ENCODE measurements at regions not wholly inside any gene's neighbourhood (a gene's known extent, or its start where the extent isn't known, plus 50 kb on each side); places are given as distances from the start of the nearest gene placed in this dataset.
A peak's percentile ranks its signal among the peaks of the same experiment; 100 is the strongest.

DNA sequence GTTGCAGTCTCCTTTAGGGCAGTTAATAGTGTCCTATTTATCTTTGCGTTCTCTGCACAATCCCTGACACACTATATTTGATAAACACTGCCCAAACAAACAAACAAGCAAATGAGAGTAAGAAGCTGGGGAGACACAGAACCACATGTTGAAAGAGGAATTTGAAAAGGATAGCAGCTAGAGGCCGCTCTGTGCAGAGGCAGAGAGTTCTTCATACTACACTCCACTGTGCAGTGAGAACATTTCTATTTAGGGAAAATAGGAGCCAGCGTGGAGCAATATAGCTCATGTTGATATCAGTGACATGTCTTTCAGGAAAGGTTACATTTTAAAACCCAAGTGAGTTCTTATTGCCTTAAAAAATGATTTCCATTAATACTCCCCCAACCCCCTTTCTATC lies 140.3 kb upstream of the SEL1L start:
- no peak for FAIRE-seq

DNA sequence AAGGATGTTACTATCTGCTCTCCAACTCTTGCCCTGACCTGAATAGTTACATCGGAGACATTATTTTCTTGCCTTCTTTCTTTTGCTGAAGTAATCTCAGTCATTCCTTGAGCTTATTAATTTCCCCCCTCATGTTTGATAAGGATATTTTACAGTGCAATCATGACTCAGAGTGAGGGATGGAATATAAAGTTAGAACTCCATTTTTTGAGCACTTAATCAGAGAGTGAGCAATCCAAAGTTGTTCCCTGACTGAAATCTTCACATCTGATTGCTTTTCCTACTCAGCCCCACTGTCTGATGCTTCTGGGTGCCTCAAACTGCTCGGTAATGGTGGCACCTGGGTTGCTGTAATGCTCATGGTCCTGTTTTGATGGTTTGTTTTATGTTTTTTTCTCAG lies 142.7 kb upstream of the SEL1L start:
- no peak for FAIRE-seq

DNA sequence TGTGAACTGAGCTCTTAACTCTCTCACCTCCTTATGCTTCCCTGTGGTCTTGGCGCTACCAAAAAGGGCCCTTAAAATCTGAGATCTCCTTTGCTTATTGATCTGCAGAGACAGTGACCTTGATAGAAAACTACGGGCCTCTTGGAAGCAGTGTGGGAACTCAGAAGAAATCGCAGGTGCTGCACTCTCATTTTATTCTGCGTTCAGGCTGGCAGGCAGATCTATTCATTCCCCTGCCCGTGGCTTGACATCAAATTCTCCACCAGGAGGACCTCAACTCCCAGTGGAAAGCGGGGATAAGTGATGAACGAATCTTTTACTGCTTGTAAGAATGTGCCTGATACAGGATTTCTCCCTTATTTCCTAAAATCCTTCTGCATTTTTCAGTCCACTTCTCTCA lies 143.2 kb upstream of the SEL1L start:
- FAIRE-seq: no peak

GRCh38 chr14:81677736-81678135 lies 144.1 kb upstream of the SEL1L start:
- FAIRE-seq: no peak

- FAIRE-seq: no peak
Measured at GRCh38 chr14:81679226-81679625, 145.6 kb upstream of the SEL1L start.

GRCh38 chr14:81681541-81681940 lies 147.9 kb upstream of the SEL1L start:
- FAIRE-seq: no peak

- FAIRE-seq: no peak
Measured at GRCh38 chr14:81682134-81682533, 148.5 kb upstream of the SEL1L start.

DNA sequence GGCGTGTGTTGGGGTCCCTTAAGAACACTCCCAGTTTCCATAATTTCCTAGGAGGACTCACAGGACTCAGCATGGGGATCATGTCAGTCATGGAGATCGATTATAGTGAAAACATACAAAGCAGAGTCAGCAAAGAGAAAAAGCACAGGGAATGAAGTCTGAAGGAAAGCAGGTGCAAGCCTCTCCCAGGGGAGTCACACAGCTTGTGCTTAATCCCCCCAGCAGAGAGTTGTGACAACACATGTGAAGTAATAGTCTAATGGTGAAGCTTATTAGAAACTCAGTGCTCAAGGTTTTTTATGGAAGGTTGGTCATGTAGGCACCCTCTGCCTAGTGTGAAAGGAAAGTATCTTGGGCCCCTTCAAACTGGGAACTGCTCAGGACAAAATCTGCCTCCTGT lies 149.0 kb upstream of the SEL1L start:
- no peak for FAIRE-seq

DNA sequence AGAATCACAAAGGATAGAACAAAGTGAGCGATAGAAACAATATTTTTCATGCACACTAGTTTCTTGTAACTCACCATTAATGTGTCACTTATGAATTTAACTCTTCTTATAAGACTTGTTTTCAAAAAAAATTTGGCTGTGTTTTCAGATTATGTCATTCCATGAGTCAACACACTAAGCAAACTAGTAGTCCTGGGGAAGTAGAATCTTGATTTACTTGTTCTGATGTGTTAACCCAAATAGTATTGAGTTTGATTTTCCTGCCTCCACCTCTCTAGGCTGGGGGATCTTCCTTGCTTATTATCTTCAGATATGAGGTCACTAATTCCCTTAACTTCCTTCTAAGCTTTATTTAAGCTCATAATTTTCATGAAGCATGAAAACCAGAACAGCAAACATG lies 151.0 kb upstream of the SEL1L start:
- no peak for FAIRE-seq

- FAIRE-seq: no peak
Measured at GRCh38 chr14:81686512-81686911, 152.9 kb upstream of the SEL1L start.

GRCh38 chr14:81691931-81692330 lies 158.3 kb upstream of the SEL1L start:
- FAIRE-seq: no peak

- no peak for FAIRE-seq
Measured at GRCh38 chr14:81694419-81694818, 160.8 kb upstream of the SEL1L start.

- no peak for FAIRE-seq
Measured at GRCh38 chr14:81709681-81710080, 176.0 kb upstream of the SEL1L start.

DNA sequence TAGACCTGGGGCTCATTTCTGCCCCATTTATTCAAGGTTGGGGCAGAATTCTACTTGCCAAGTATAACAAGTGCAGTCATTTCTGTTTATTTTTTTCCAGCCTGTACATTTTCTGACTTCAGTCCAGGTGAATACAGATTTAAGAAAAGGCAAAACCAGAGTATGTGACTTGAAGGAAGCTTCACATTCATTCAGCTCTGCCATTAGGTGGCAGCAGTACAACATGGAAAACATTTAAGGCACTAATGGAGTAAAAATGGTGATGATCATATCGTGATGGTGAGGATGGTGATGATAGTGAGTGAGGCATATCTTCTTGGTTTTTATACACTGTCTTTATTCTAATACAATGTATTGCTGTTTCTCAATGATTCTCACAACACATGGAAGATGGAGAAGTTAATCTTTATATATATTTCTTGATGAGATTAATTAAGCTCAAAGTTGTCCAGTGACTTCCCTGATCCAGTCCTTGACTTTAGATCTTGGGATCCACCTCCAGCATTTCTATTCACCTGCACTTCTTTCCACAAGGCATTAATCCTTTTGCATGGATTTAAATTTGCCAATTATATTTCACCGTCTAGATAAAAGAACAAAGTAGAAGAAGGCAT lies 176.7 kb upstream of the SEL1L start:
- peak; percentile 82 for FAIRE-seq

GRCh38 chr14:81715731-81716130 lies 182.1 kb upstream of the SEL1L start:
- FAIRE-seq: no peak

- no peak for FAIRE-seq
Measured at GRCh38 chr14:81716953-81717352, 183.3 kb upstream of the SEL1L start.

DNA sequence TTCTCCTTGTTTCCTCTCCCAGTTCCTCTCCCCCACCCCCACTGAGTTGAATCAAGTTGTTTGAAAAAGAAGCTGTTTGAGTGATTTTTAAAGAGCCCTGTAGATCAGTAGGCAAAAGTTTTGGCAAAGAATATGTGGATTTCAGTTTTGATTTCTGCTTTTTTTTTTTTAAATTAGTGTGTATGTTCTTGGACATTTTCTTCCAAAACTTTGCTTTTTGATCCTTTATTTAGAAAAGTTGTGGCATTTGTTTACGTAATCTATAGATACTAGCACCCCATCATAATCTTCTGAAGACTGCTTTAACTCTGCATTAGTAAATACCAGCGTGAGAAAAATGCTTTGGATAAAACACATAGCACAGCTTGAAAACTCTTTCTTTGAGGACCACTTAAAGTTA lies 190.3 kb upstream of the SEL1L start:
- no peak for FAIRE-seq

DNA sequence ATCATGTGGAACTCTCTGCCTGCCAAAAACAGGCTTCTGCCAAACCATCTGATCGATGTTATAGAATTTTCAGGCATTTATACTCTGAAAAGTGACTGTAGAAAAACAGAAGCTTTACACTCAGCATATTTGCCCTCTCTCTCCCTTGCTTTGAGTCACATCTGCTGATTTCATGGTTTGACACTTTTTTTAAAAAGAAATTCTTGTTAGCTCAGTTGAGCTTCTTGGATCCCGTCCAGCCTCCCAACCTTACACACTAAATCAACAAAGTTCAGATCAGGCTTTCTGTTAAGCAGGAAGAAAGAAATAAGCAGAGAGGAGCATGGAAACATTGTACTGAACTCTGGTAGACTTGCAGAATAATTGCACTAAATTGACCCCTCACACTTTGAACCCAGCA lies 193.6 kb upstream of the SEL1L start:
- FAIRE-seq: peak; percentile 50

DNA sequence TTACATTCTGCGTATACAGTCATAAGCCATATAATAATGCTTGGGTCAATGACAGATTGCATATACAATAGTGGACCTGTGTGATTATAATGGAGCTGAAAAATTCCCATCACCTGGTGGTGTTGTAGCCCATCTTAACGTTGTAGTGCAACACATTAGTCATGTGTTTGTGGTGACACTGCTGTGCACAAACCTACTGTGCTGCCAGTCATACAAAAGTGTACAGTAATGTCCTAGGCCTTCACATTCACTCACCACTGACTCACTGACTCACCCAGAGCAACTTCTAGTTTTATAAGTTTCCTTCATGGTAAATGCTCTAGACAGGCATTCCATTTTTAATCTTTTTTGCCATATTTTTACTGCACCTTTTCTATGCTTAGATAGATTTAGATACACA lies 194.8 kb upstream of the SEL1L start:
- no peak for FAIRE-seq

- no peak for FAIRE-seq
Measured at GRCh38 chr14:81729622-81730021, 196.0 kb upstream of the SEL1L start.

- no peak for FAIRE-seq
Measured at GRCh38 chr14:81737938-81738337, 204.3 kb upstream of the SEL1L start.

- no peak for FAIRE-seq
Measured at GRCh38 chr14:81738946-81739659, 205.4 kb upstream of the SEL1L start.

- no peak for FAIRE-seq
Measured at GRCh38 chr14:81743605-81744004, 210.0 kb upstream of the SEL1L start.

DNA sequence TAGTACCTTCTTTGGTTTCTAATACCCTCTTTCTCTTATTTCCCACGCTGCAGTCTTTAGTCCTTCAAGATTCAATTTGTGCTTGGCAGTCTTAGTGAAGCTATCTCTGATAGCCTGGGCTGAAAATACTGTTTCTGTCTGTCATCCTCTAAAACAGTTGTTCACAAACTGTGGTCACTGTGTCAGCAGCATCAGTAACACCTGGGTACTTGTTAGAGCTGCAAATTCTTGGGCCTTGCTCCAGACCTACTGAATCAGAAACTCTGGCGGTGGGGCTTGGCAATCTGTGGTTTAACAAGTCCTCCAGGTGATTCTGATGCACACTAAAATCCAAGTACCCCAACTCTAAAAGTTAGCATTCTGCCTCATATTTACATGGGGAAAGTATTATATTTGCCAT lies 217.5 kb upstream of the SEL1L start:
- FAIRE-seq: no peak

DNA sequence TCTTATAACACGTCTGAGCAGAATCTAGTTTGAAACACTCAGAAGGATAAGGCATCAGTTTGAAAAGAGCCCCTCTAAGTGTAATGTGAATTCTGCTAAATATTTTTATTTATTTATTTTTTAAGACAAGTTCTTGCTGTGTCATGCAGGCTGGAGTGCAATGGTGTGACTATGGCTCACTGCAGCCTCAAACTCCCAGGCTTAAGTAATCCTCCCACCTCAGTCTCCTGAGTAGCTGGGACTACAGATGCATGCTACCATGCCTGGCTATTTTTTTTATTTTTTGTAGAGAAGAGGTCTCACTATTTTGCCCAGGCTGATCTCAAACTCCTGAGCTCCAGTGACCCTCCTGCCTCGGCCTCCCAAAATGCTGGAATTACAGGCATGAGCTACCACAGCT lies 225.9 kb upstream of the SEL1L start:
- FAIRE-seq: no peak
